Muscle layer of duodenum (tissue), 2 donors: ENCODE measurements at regions not wholly inside any gene's neighbourhood (a gene's known extent, or its start where the extent isn't known, plus 50 kb on each side); places are given as distances from the start of the nearest gene placed in this dataset.

Experiments
- H3K27ac ChIP-seq: one replicate; pipeline ENCODE4 v1.7.0; 2013; ENCODE audit warnings: mild to moderate bottlenecking, low read length
- H3K27me3 ChIP-seq: one replicate; pipeline ENCODE4 v1.7.0; 2013; ENCODE audit warnings: low read depth, mild to moderate bottlenecking, control low read depth, low read length
- H3K36me3 ChIP-seq, 2 donors: one replicate each; pipeline ENCODE4 v1.7.0; 2013; ENCODE audit warnings: low read length in 2 of 2, control low read depth in 1 of 2, mild to moderate bottlenecking in 1 of 2; ENCODE audit not compliant: insufficient read depth in 2 of 2, control insufficient read depth in 1 of 2
- H3K4me1 ChIP-seq, 2 donors: one replicate each; pipeline ENCODE4 v1.7.0; 2013; ENCODE audit warnings: low read length in 2 of 2, mild to moderate bottlenecking in 2 of 2, control low read depth in 1 of 2, moderate library complexity in 1 of 2; ENCODE audit not compliant: insufficient read depth in 2 of 2, control insufficient read depth in 1 of 2
- H3K4me3 ChIP-seq, 2 donors: one replicate each; pipeline ENCODE4 v1.7.0; 2013; ENCODE audit warnings: low read length in 2 of 2, low read depth in 1 of 2, mild to moderate bottlenecking in 1 of 2
- H3K9me3 ChIP-seq, 2 donors: one replicate each; pipeline ENCODE4 v1.7.0; 2013; ENCODE audit warnings: low read length in 2 of 2, control low read depth in 1 of 2, mild to moderate bottlenecking in 1 of 2; ENCODE audit not compliant: control insufficient read depth in 1 of 2
- donor health status: healthy.

- peak overlapping the region; percentile 57 for H3K27ac ChIP-seq
- H3K4me3 ChIP-seq: no peak overlapping the region
- peaks cover 4% of the 10 kb centered on the region in 2 donors for H3K4me1 ChIP-seq
- H3K36me3 ChIP-seq: no peaks in the 10 kb centered on the region
- H3K27me3 ChIP-seq: no peaks in the 10 kb centered on the region
- peaks cover 0 to 4% of the 10 kb centered on the region in 2 donors for H3K9me3 ChIP-seq
Measured at GRCh38 chr12:93302331-93303229, 75.1 kb upstream of the NUDT4 start.

GRCh38 chr12:93306636-93307035 is 71.1 kb upstream of the NUDT4 start:
- Histone ChIP-seq H3K36me3 (no peaks in the 10 kb centered on the region), H3K27ac (no peak overlapping the region), H3K9me3 (peaks cover 0 to 4% of the 10 kb centered on the region in 2 donors), H3K4me3 (no peak overlapping the region), H3K27me3 (no peaks in the 10 kb centered on the region), H3K4me1 (peaks cover 0 to 4% of the 10 kb centered on the region in 2 donors)

- H3K27ac ChIP-seq: no peak overlapping the region
- H3K9me3 ChIP-seq: peaks cover 0 to 4% of the 10 kb centered on the region in 2 donors
- H3K4me1 ChIP-seq: no peaks in the 10 kb centered on the region
- H3K27me3 ChIP-seq: no peaks in the 10 kb centered on the region
- H3K36me3 ChIP-seq: no peaks in the 10 kb centered on the region
- no peak overlapping the region for H3K4me3 ChIP-seq
Measured at GRCh38 chr12:93308281-93308680, 69.4 kb upstream of the NUDT4 start.

GRCh38 chr12:93311827-93312226 is 65.9 kb upstream of the NUDT4 start:
- Histone ChIP-seq H3K27me3 (no peaks in the 10 kb centered on the region), H3K36me3 (no peaks in the 10 kb centered on the region), H3K4me3 (no peak overlapping the region), H3K27ac (no peak overlapping the region), H3K9me3 (no peaks in the 10 kb centered on the region), H3K4me1 (no peaks in the 10 kb centered on the region)

GRCh38 chr12:93314177-93314497 is 63.6 kb upstream of the NUDT4 start:
- Histone ChIP-seq H3K9me3 (no peaks in the 10 kb centered on the region), H3K27ac (no peak overlapping the region), H3K4me3 (no peak overlapping the region), H3K27me3 (no peaks in the 10 kb centered on the region), H3K4me1 (no peaks in the 10 kb centered on the region), H3K36me3 (no peaks in the 10 kb centered on the region)

- Histone ChIP-seq H3K9me3 (no peaks in the 10 kb centered on the region), H3K27ac (peak overlapping the region; percentile 32), H3K4me3 (no peak overlapping the region), H3K27me3 (no peaks in the 10 kb centered on the region), H3K36me3 (no peaks in the 10 kb centered on the region), H3K4me1 (no peaks in the 10 kb centered on the region)
Measured at GRCh38 chr12:93315385-93315906, 62.3 kb upstream of the NUDT4 start.

GRCh38 chr12:93315907-93316622 is 61.7 kb upstream of the NUDT4 start:
- no peaks in the 10 kb centered on the region for H3K9me3 ChIP-seq
- H3K27me3 ChIP-seq: no peaks in the 10 kb centered on the region
- H3K27ac ChIP-seq: peak overlapping the region; percentile 32
- H3K4me3 ChIP-seq: no peak overlapping the region
- H3K36me3 ChIP-seq: no peaks in the 10 kb centered on the region
- H3K4me1 ChIP-seq: no peaks in the 10 kb centered on the region

GRCh38 chr12:93316623-93316971 is 61.1 kb upstream of the NUDT4 start:
- Histone ChIP-seq H3K4me1 (no peaks in the 10 kb centered on the region), H3K27me3 (no peaks in the 10 kb centered on the region), H3K36me3 (no peaks in the 10 kb centered on the region), H3K27ac (no peak overlapping the region), H3K9me3 (no peaks in the 10 kb centered on the region), H3K4me3 (no peak overlapping the region)

GRCh38 chr12:93317227-93317626 is 60.5 kb upstream of the NUDT4 start:
- Histone ChIP-seq H3K27ac (no peak overlapping the region), H3K4me1 (no peaks in the 10 kb centered on the region), H3K9me3 (no peaks in the 10 kb centered on the region), H3K36me3 (no peaks in the 10 kb centered on the region), H3K27me3 (no peaks in the 10 kb centered on the region), H3K4me3 (no peak overlapping the region)

GRCh38 chr12:93318720-93319522 is 58.8 kb upstream of the NUDT4 start:
- Histone ChIP-seq H3K27ac (no peak overlapping the region), H3K4me1 (no peaks in the 10 kb centered on the region)

GRCh38 chr12:93319523-93320050 is 58.1 kb upstream of the NUDT4 start:
- Histone ChIP-seq H3K4me3 (no peak overlapping the region), H3K36me3 (no peaks in the 10 kb centered on the region), H3K9me3 (no peaks in the 10 kb centered on the region), H3K27me3 (no peaks in the 10 kb centered on the region), H3K27ac (no peak overlapping the region), H3K4me1 (no peaks in the 10 kb centered on the region)

More at GRCh38 chr12:93318720-93319522, 58.8 kb upstream of the NUDT4 start:
- no peaks in the 10 kb centered on the region for H3K36me3 ChIP-seq
- no peaks in the 10 kb centered on the region for H3K9me3 ChIP-seq
- H3K27me3 ChIP-seq: no peaks in the 10 kb centered on the region
- no peak overlapping the region for H3K4me3 ChIP-seq
